Muscle of arm (tissue), 1 donor: ENCODE measurements at regions not wholly inside any gene's neighbourhood (a gene's known extent, or its start where the extent isn't known, plus 50 kb on each side); places are given as distances from the start of the nearest gene placed in this dataset.

Experiments
- DNase-seq: peaks from one replicate; pipeline ENCODE4 v3.0.0-alpha.2; 2013

DNA sequence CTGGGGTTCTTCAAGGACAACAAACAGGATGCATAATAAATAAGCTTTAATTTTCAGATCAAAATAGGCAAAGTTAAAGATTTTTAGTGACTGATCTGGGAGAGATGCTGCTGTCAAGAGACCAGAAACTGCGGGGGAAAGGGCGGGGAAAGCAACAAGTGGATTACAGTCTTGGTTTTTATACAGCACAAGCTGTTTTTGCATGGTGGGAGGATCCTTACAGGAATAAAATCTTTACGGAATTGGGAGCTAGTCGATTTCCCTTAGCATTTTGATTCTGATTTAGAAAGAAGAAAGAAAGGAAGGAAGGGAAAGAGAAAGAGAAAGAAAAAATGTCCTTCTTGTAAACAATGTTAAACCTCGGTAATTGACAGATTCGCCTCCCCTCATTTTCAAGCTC lies 242.3 kb upstream of the SP8 start:
- no peak for DNase-seq

- DNase-seq = no peak
These were observed 243.7 kb upstream of the SP8 start for GRCh38 chr7:21030237-21030871.

DNA sequence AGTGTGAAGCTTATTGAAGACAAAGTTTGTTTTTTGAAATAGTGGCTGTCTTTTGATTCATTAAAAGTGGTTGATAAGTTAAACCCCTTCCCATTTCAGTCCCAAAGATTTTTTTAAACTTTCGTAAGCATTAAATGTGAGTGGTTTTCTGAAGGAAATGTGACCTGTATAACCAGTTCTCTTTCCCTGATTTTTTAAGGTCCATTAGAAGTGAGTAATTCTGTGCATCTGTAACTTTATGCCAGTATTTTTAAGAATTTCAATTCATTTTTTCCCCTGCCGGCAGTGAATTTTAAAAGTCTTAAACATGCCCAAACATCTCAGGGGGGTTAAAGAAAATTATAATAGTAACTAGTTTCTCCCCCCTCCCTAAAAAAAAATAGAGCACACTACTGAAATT lies 254.6 kb upstream of the SP8 start:
- DNase-seq = no peak

- DNase-seq = no peak
These were observed 255.0 kb upstream of the SP8 start for GRCh38 chr7:21041666-21042065.

DNA sequence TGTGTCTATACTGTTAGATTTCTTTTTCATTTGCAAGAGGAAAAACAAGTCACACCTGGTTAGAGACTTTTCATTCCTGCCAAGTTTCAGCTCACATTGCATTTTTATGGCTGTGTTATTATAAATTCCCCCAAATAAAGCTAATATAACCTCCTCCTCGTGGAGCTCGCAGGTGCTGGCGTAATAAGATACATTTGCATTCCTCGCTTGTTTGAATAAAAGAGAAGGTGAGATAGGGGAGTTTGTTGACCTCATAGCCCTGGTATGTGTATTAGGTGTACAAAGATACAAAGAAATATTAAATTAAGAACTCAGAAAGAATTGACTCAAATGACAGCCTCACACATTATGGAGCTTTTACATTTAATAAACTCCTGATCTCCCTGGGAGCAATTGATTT lies 257.7 kb upstream of the SP8 start:
- DNase-seq = no peak

DNA sequence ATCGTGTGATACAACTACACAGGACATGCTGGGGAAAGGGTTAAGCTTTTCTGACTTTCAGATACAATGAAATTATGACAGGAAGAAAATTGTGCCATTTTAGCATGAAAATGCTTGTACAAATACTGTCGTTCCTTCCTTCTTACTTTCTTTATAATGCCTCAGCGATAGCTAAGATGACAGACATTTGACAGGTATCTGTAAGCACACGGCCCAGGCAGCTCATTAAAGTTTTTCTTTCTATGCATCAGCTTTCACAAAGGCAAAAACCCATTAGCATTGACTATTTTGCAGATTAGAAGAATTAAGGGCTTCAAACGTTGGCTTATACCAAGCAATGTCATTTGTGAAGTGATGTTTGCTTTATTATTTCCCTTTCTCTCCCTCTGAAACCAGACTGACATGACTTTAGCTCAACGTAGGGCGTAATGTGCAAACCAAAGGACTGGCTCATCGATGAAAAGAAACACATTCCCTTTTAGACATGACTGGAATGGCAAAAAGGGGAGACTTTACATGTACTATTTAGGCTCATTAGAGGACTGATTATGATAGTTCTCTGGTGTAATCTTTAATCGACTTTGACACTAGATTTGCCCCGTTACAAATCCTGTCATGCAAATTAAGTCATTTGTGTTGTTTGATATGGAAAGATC lies 258.4 kb upstream of the SP8 start:
- DNase-seq = no peak

DNA sequence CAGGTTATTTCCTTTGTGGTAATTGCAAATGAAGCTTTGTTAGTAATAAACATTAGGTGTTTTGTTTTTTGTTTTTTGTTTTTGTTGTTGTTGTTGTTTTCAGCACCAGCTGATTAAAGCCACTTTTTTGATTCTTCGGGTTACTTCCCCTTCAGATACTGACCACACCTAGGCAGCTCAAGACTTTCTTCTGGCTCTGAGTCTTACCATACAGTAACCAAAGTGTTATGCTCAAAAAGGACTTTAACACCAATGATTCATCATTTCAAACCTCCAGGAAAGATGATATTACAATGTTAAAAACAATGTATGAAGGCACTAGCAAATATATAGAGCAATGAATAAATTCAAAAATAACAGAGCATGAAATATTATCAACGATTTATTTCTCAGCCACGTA lies 265.2 kb upstream of the SP8 start:
- no peak for DNase-seq

- DNase-seq = no peak
These were observed 267.9 kb upstream of the SP8 start for GRCh38 chr7:21054427-21055112.

GRCh38 chr7:21059069-21059468 lies 272.4 kb upstream of the SP8 start:
- no peak for DNase-seq

DNA sequence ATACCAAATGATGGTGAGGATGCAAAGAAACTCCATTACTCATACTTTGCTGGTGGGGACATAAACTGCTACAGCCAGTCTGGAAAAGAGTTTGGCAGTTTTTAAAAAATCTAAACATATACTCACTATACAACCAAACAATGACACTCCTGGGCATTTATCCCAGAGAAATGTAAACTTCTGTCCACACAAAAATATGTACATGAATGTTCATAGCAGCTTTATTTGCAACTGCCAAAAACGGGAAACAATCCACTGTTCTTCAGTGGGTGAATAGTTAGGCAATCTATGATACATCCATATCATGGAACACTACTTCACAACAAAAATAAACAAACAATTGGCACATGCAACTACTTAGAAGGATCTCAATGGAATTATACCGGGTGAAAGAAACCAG lies 276.4 kb upstream of the SP8 start:
- no peak for DNase-seq

- DNase-seq = no peak
These were observed 278.3 kb upstream of the SP8 start for GRCh38 chr7:21064698-21065648.

- no peak for DNase-seq
These were observed 279.5 kb upstream of the SP8 start for GRCh38 chr7:21066221-21066620.

GRCh38 chr7:21067216-21067615 lies 280.5 kb upstream of the SP8 start:
- no peak for DNase-seq

GRCh38 chr7:21070571-21071090 lies 283.9 kb upstream of the SP8 start:
- no peak for DNase-seq

DNA sequence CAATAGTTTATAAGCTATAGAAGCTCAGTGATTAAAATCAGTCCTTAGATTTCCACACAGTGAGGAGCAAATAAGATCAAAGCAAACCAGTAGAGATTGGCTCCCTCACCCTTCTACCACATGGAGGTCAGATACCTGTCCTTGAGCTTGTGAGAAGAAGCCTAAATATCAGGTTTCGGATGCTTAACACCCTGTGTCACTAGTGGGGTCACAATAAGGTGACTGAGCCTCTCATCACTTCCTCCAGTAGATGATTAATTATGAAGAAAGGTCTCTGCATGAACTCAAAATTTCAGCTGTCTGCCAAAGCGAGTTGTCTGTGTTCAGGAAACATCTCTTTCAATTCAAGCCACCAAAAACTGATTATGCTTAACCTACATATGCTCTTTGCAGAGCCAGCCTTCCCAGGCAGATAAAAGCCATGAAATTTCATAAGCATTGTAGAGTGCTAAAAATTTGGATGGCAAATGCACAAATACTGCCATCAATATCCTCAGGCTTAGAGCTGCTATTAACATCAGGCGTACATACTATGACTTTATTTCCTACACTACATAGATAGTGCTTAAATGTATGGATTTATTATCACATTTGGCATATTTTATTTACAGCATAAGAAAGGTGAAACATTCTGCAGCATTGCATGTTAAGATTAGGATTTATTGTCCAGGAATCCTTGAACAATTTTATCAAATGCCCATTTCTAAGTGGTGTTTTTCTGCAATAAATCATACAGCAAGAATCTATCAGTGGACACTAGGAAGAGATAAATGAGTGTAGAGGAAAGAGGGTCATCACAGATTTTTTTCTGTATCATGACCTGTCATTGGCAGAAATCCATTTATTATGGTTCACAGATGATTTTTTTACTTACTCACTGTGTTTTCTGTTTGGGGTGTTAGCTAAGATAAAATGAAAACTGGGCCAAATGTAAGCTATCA lies 285.1 kb upstream of the SP8 start:
- no peak for DNase-seq

- DNase-seq = no peak
These were observed 289.4 kb upstream of the SP8 start for GRCh38 chr7:21076054-21076453.

DNA sequence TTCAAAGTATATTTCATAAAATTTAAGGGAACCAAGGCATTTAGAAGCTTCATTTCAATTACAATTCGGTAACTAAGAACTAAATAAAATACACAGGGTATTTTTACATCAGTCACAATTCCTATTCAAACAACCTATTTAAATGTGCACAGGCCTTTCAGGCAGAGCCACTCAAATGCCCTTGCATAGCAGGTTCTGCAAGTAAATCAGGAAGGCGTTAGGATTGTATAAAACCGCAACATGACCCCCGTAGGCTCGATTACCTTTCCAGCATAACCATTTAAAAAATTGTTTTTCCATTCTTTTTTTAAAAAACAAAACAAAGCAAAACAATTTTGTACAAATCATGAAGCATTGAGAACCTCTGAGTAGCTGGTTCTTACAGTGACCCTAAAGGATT lies 289.9 kb upstream of the SP8 start:
- DNase-seq = no peak

GRCh38 chr7:21077602-21078001 lies 290.9 kb upstream of the SP8 start:
- no peak for DNase-seq

DNA sequence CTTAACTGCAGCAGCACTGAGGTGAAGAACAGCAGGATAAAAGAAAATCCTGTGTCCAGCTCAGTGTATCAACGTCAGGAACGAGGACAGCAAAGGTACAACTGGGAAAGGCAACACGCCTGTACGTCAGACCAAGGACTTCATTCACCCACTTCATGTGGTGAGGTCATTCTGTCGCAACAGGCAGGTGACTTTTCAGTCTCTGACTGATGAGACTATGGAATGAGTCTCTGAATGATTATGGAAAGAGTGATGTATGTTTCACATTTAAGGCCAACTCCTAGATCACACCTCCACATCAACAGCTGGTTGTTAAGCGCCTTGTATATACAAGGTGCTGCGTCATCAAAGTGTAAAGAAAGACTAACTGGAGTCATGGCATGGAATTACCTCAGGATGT lies 297.6 kb upstream of the SP8 start:
- DNase-seq = no peak

- DNase-seq = no peak
These were observed 300.0 kb upstream of the SP8 start for GRCh38 chr7:21086688-21087087.

- DNase-seq = no peak
These were observed 303.0 kb upstream of the SP8 start for GRCh38 chr7:21089653-21090052.
